H1 (cell line): ENCODE measurements at regions not wholly inside any gene's neighbourhood (a gene's known extent, or its start where the extent isn't known, plus 50 kb on each side); places are given as distances from the start of the nearest gene placed in this dataset.

ENCODE experiments used
- CTCF ChIA-PET: fragments of 300-600 bp; sonication (Branson Sonifier 250); formaldehyde crosslinking; loops from one replicate; lab custom pipeline; 2021; ENCODE audit not compliant: partially characterized antibody; lab: Charles Lee
- POLR2A ChIA-PET: fragments of 300-600 bp; sonication (Branson Sonifier 250); formaldehyde crosslinking; loops from one replicate; lab custom pipeline; 2021; ENCODE audit warnings: inconsistent platforms; ENCODE audit not compliant: partially characterized antibody; lab: Charles Lee
- DNase-seq, 2 experiments: peaks; one replicate each; pipeline versions ENCODE4 v3.0.0 to v3.0.0-alpha.2; 2010 to 2022; ENCODE audit warnings: low spot score in 2 of 2, low read depth in 1 of 2, mixed read lengths in 1 of 2
- FAIRE-seq: peaks from 2 replicates; lab custom pipeline; 2011; peaks lifted over from hg19 to GRCh38; lab: Jason Lieb, UNC
- H2AFZ ChIP-seq: 2 replicates; pipeline ENCODE4 v1.8.1; 2012; ENCODE audit warnings: low read length, inconsistent platforms
- H2AK5ac ChIP-seq: 2 replicates; pipeline ENCODE4 v1.6.1; 2013; ENCODE audit warnings: low read depth, low read length
- H2BK120ac ChIP-seq: replicated peaks from 2 replicates; pipeline ENCODE3; 2013; ENCODE audit warnings: low read depth, low read length, inconsistent platforms
- H2BK12ac ChIP-seq: 2 replicates; pipeline ENCODE4 v1.6.1; 2013; ENCODE audit warnings: low read depth, low read length
- H2BK15ac ChIP-seq: 2 replicates; pipeline ENCODE4 v1.6.1; 2013; ENCODE audit warnings: low read length
- H2BK20ac ChIP-seq: 2 replicates; pipeline ENCODE4 v1.6.1; 2013; ENCODE audit warnings: low read length
- H2BK5ac ChIP-seq: 2 replicates; pipeline ENCODE4 v1.6.1; 2013; ENCODE audit warnings: low read depth, low read length
- H3K14ac ChIP-seq: 2 replicates; pipeline ENCODE4 v1.6.1; 2013; ENCODE audit warnings: inconsistent platforms; ENCODE audit not compliant: insufficient read length
- H3K18ac ChIP-seq: 2 replicates; pipeline ENCODE4 v1.6.1; 2013; ENCODE audit warnings: low read length; ENCODE audit errors: extremely low read depth
- H3K23ac ChIP-seq: 2 replicates; pipeline ENCODE4 v1.6.1; 2013; ENCODE audit warnings: inconsistent platforms; ENCODE audit not compliant: insufficient read length
- H3K23me2 ChIP-seq: 2 replicates; pipeline ENCODE4 v1.6.1; 2013; ENCODE audit warnings: low read depth, low read length
- H3K27ac ChIP-seq: 2 replicates; pipeline ENCODE4 v1.6.1; 2011; ENCODE audit warnings: low read depth, low read length, inconsistent platforms
- H3K27me3 ChIP-seq, 4 experiments: replicated peaks in 1 of 4; 1 replicate in 1 of 4; 2 replicates in 3 of 4; pipeline versions ENCODE4 v1.6.1 to v1.8.1; 2011 to 2013; ENCODE audit warnings: low read length in 3 of 4, mild to moderate bottlenecking in 3 of 4, inconsistent platforms in 2 of 4, mixed read lengths in 2 of 4, moderate library complexity in 1 of 4; ENCODE audit not compliant: control insufficient read depth in 3 of 4, insufficient read depth in 3 of 4; ENCODE audit errors: extremely low read depth in 1 of 4
- H3K36me3 ChIP-seq, 4 experiments: 2 replicates each; pipeline versions ENCODE4 v1.6.1 to v1.8.1; 2011 to 2013; ENCODE audit warnings: mild to moderate bottlenecking in 4 of 4, low read length in 3 of 4, moderate library complexity in 2 of 4, control low read depth in 1 of 4, inconsistent platforms in 1 of 4; ENCODE audit not compliant: insufficient read depth in 4 of 4, control insufficient read depth in 2 of 4
- H3K4ac ChIP-seq: replicated peaks from 2 replicates; pipeline ENCODE3; 2013; ENCODE audit warnings: low read length, low read depth, mixed read lengths, inconsistent platforms; ENCODE audit not compliant: insufficient read length
- H3K4me1 ChIP-seq, 4 experiments: replicated peaks in 1 of 4; 1 replicate in 1 of 4; 2 replicates in 3 of 4; pipeline versions ENCODE4 v1.6.1 to v1.8.1; 2011 to 2013; ENCODE audit warnings: low read length in 3 of 4, inconsistent platforms in 2 of 4, mixed read lengths in 1 of 4; ENCODE audit not compliant: insufficient read depth in 4 of 4, control insufficient read depth in 3 of 4
- H3K4me2 ChIP-seq, 2 experiments: 2 replicates each; pipeline versions ENCODE4 v1.6.1 to v1.8.1; 2011 to 2013; ENCODE audit warnings: low read depth in 2 of 2, low read length in 2 of 2, control low read depth in 1 of 2, inconsistent platforms in 1 of 2, mild to moderate bottlenecking in 1 of 2; ENCODE audit not compliant: insufficient read depth in 1 of 2
- H3K4me3 ChIP-seq, 4 experiments: fragments of 200-600, 300-600 bp in 1 of 4; sonication (generic), shearing (Covaris generic), sonication (Bioruptor Twin) in 1 of 4; 2 replicates each; pipeline versions ENCODE4 v1.5.1 to v1.8.1; 2011 to 2016; ENCODE audit warnings: low read length in 4 of 4, low read depth in 3 of 4, control low read depth in 2 of 4, inconsistent platforms in 2 of 4, mild to moderate bottlenecking in 2 of 4, mixed read lengths in 1 of 4, moderate library complexity in 1 of 4; ENCODE audit not compliant: insufficient read depth in 2 of 4; ENCODE audit errors: extremely low read depth in 1 of 4
- H3K56ac ChIP-seq: replicated peaks from 2 replicates; pipeline ENCODE3; 2013; ENCODE audit warnings: low read depth, mild to moderate bottlenecking, mixed read lengths, low read length, inconsistent platforms; ENCODE audit not compliant: insufficient read length
- H3K79me1 ChIP-seq: 2 replicates; pipeline ENCODE4 v1.6.1; 2013; ENCODE audit warnings: low read depth, low read length, control low read depth
- H3K79me2 ChIP-seq, 2 experiments: 2 replicates each; pipeline versions ENCODE4 v1.6.1 to v1.8.1; 2012 to 2013; ENCODE audit warnings: low read length in 2 of 2, mild to moderate bottlenecking in 2 of 2, inconsistent platforms in 1 of 2; ENCODE audit not compliant: insufficient read depth in 2 of 2, control insufficient read depth in 1 of 2
- H3K9ac ChIP-seq, 4 experiments: replicated peaks in 1 of 4; 1 replicate in 1 of 4; 2 replicates in 3 of 4; pipeline versions ENCODE4 v1.6.1 to v1.8.1; 2011 to 2013; ENCODE audit warnings: low read depth in 3 of 4, low read length in 3 of 4, control low read depth in 2 of 4, mild to moderate bottlenecking in 2 of 4, moderate library complexity in 2 of 4, inconsistent platforms in 1 of 4; ENCODE audit errors: extremely low read depth in 1 of 4
- H3K9me3 ChIP-seq, 2 experiments: 2 replicates each; pipeline versions ENCODE4 v1.6.1 to v1.8.1; 2012 to 2013; ENCODE audit warnings: mild to moderate bottlenecking in 2 of 2, moderate library complexity in 2 of 2, control low read depth in 1 of 2, inconsistent platforms in 1 of 2, low read depth in 1 of 2, low read length in 1 of 2, mixed read lengths in 1 of 2; ENCODE audit not compliant: insufficient read depth in 2 of 2
- H4K20me1 ChIP-seq, 2 experiments: replicated peaks in 1 of 2; 2 replicates each; pipeline versions ENCODE3 to v1.8.1; 2011 to 2013; ENCODE audit warnings: inconsistent platforms in 2 of 2, low read length in 2 of 2, mild to moderate bottlenecking in 1 of 2; ENCODE audit not compliant: insufficient read depth in 2 of 2, control insufficient read depth in 1 of 2
- H4K5ac ChIP-seq: 2 replicates; pipeline ENCODE4 v1.6.1; 2013; ENCODE audit warnings: low read length, low read depth, mixed read lengths, inconsistent platforms; ENCODE audit not compliant: insufficient read length
- H4K8ac ChIP-seq: 2 replicates; pipeline ENCODE4 v1.8.0; 2013; ENCODE audit warnings: mild to moderate bottlenecking, moderate library complexity, low read length, inconsistent platforms; ENCODE audit not compliant: insufficient read depth; ENCODE audit errors: extremely low read depth
- H4K91ac ChIP-seq: replicated peaks from 2 replicates; pipeline ENCODE3; 2013; ENCODE audit warnings: low read length, mixed read lengths, inconsistent platforms; ENCODE audit not compliant: insufficient read length
- ATF3 ChIP-seq: IDR thresholded peaks from 2 replicates; pipeline ENCODE4 v1.6.1; 2011; ENCODE audit warnings: low read depth, mild to moderate bottlenecking, low read length; ENCODE audit not compliant: insufficient read depth
- BACH1 ChIP-seq: IDR thresholded peaks from 2 replicates; pipeline ENCODE4 v1.6.1; 2012; ENCODE audit warnings: low read length, improper control_type of control experiment
- CBX5 ChIP-seq: fragments of 300-800, 300-1000 bp; sonication (generic); IDR thresholded peaks from 2 replicates; pipeline ENCODE4 v1.7.1; 2016; ENCODE audit warnings: antibody characterized with exemption, low read length, low read depth
- CHD2 ChIP-seq: IDR thresholded peaks from 2 replicates; pipeline ENCODE4 v1.6.1; 2012; ENCODE audit warnings: low read length, improper control_type of control experiment
- CTBP2 ChIP-seq: IDR thresholded peaks from 2 replicates; pipeline ENCODE4 v1.7.0; 2011; ENCODE audit warnings: borderline replicate concordance, mild to moderate bottlenecking, moderate library complexity, mixed read lengths, low read length; ENCODE audit not compliant: insufficient read depth, insufficient read length
- EP300 ChIP-seq, 2 experiments: IDR thresholded peaks; 1 replicate in 1 of 2; 2 replicates in 1 of 2; pipeline ENCODE4 v1.6.1; 2011 to 2012; ENCODE audit warnings: low read depth in 2 of 2, low read length in 2 of 2, mild to moderate bottlenecking in 2 of 2, borderline replicate concordance in 1 of 2, inconsistent platforms in 1 of 2, moderate library complexity in 1 of 2
- JUND ChIP-seq: IDR thresholded peaks from 2 replicates; pipeline ENCODE4 v1.6.1; 2011; ENCODE audit warnings: mild to moderate bottlenecking, improper control_type of control experiment, low read length
- KDM4A ChIP-seq: IDR thresholded peaks from one replicate; pipeline ENCODE4 v1.7.1; 2012; ENCODE audit warnings: low read depth, mild to moderate bottlenecking, moderate library complexity, low read length, inconsistent platforms; ENCODE audit not compliant: severe bottlenecking
- PHF8 ChIP-seq: fragments of 200-600 bp; sonication (generic); conservative IDR thresholded peaks from 2 replicates; pipeline ENCODE4 v1.7.1; 2012; ENCODE audit warnings: low read depth, mild to moderate bottlenecking, inconsistent platforms, low read length, moderate library complexity
- RAD21 ChIP-seq, 2 experiments: IDR thresholded peaks in 1 of 2; conservative IDR thresholded peaks in 1 of 2; 2 replicates each; pipeline ENCODE4 v1.6.1; 2011; ENCODE audit warnings: low read depth in 2 of 2, low read length in 2 of 2, improper control_type of control experiment in 1 of 2, inconsistent platforms in 1 of 2, mild to moderate bottlenecking in 1 of 2, moderate library complexity in 1 of 2
- SIRT6 ChIP-seq: IDR thresholded peaks from one replicate; pipeline ENCODE4 v1.7.1; 2012; ENCODE audit warnings: low read length, inconsistent platforms
- SRF ChIP-seq: IDR thresholded peaks from 2 replicates; pipeline ENCODE4 v1.6.1; 2011; ENCODE audit warnings: mild to moderate bottlenecking, low read depth, low read length, moderate library complexity
- TBP ChIP-seq: IDR thresholded peaks from 2 replicates; pipeline ENCODE4 v1.6.1; 2011; ENCODE audit warnings: low read depth, low read length, improper control_type of control experiment
- TEAD4 ChIP-seq: IDR thresholded peaks from 2 replicates; pipeline ENCODE4 v1.6.1; 2012; ENCODE audit warnings: low read depth, low read length, inconsistent platforms, mixed read lengths
- WGBS, 2 experiments: shearing (Covaris generic) in 1 of 2; methylation state at CpG; one replicate each; pipeline versions ENCODE4 v1.1.6 to v1.1.7; 2013 to 2015; ENCODE audit warnings: low lambda C conversion rate in 2 of 2, mixed read lengths in 2 of 2, inconsistent platforms in 1 of 2, low coverage in 1 of 2, missing lambda C conversion rate in 1 of 2; ENCODE audit not compliant: insufficient replicate concordance in 2 of 2, insufficient coverage in 1 of 2, insufficient read length in 1 of 2; ENCODE audit errors: extremely low coverage in 1 of 2, missing lambda C conversion rate in 1 of 2; 5-methylcytosine and 5-hydroxymethylcytosine counted together

- no peak overlapping the region for H2AK5ac ChIP-seq
- no peak overlapping the region for H3K4me2 ChIP-seq
- DNase-seq = no peak
- no peaks in the 10 kb centered on the region for H3K79me1 ChIP-seq
- H3K18ac ChIP-seq = no peak overlapping the region
- no peak overlapping the region for H4K5ac ChIP-seq
- H3K27ac ChIP-seq = no peak overlapping the region
- H3K4me3 ChIP-seq = no peak overlapping the region
- FAIRE-seq = no peak
- WGBS, 2 experiments = 87% methylated on average over 1 of the region's 1 CpG; no CpG with 5 or more reads in 1 of the 2 experiments
- H4K91ac ChIP-seq = no peak overlapping the region
- H2BK120ac ChIP-seq = no peak overlapping the region
- no peak overlapping the region for H2BK5ac ChIP-seq
- no peak overlapping the region for H4K8ac ChIP-seq
- CTCF ChIA-PET = interaction anchor here (1.0 kb wide), 1 partner anchor 141 kb away, joined by 3 read pairs; no protein-coding TSS in a partner anchor
- no peak overlapping the region for H2AFZ ChIP-seq
- H3K9ac ChIP-seq = no peak overlapping the region
- no peak overlapping the region for H2BK12ac ChIP-seq
- H2BK20ac ChIP-seq = no peak overlapping the region
- H3K4ac ChIP-seq = no peak overlapping the region
- no peaks in the 10 kb centered on the region for H3K36me3 ChIP-seq
- POLR2A ChIA-PET = no interaction called here
- no peaks in the 10 kb centered on the region for H4K20me1 ChIP-seq
- H3K79me2 ChIP-seq = no peaks in the 10 kb centered on the region
- no peak overlapping the region for H2BK15ac ChIP-seq
- H3K56ac ChIP-seq = no peak overlapping the region
- no peaks in the 10 kb centered on the region for H3K27me3 ChIP-seq
- H3K4me1 ChIP-seq = peaks cover 0 to 4% (median 0%) of the 10 kb centered on the region in 4 experiments; a peak in 1 of 7 replicates
- no peaks in the 10 kb centered on the region for H3K9me3 ChIP-seq
- no peaks in the 10 kb centered on the region for H3K23me2 ChIP-seq
- H3K23ac ChIP-seq = no peak overlapping the region
- no peak overlapping the region for H3K14ac ChIP-seq
- TF ChIP-seq CBX5 (no peak), SRF (no peak), BACH1 (no peak), JUND (no peak), ATF3 (no peak), CHD2 (no peak), TEAD4 (no peak), KDM4A (no peak), RAD21 (IDR thresholded peaks at IDR 0.05 in 1 of 2, conservative IDR thresholded peaks at IDR 0.05 in 1 of 2; ENCODE audit: low read depth in 2 of 2, low read length in 2 of 2) (no peak), CTBP2 (no peak), SIRT6 (no peak), PHF8 (no peak), TBP (no peak), EP300 (IDR thresholded peaks at IDR 0.05; ENCODE audit: borderline replicate concordance in 1 of 2, low read depth in 2 of 2, low read length in 2 of 2) (no peak)
Observed at GRCh38 chr14:44663136-44663535, 156.1 kb upstream of the FSCB start.
